Ovary (tissue), 3 donors: ENCODE measurements at regions not wholly inside any gene's neighbourhood (a gene's known extent, or its start where the extent isn't known, plus 50 kb on each side); places are given as distances from the start of the nearest gene placed in this dataset.

ENCODE experiments used
- CTCF ChIP-seq, 3 donors: fragments of 450-650 bp in 2 of 3; fragments of 200-600 bp in 1 of 3; IDR thresholded peaks; one replicate each; pipeline versions ENCODE4 v1.5.1 to v1.8.0; 2016 to 2022; ENCODE audit warnings: antibody characterized with exemption in 3 of 3, mild to moderate bottlenecking in 1 of 3
- EP300 ChIP-seq: sonication (generic); formaldehyde crosslinking; IDR thresholded peaks from one replicate; pipeline ENCODE4 v1.6.1; 2017; ENCODE audit warnings: antibody characterized with exemption
- POLR2A ChIP-seq: fragments of 450-650 bp; IDR thresholded peaks from one replicate; pipeline ENCODE4 v1.6.1; 2017; ENCODE audit warnings: antibody characterized with exemption, mild to moderate bottlenecking, moderate library complexity
- donor health status: DM: no; HTN: no; CAD: no.

GRCh38 chr15:96222981-96223380, 107.5 kb upstream of the NR2F2 start:
- no peak for TF ChIP-seq CTCF (IDR thresholded peaks at IDR 0.05)
- no peak for TF ChIP-seq POLR2A
- no peak for TF ChIP-seq EP300
